Liver (tissue), 8 donors: ENCODE measurements at regions not wholly inside any gene's neighbourhood (a gene's known extent, or its start where the extent isn't known, plus 50 kb on each side); places are given as distances from the start of the nearest gene placed in this dataset.

Source experiments
- DNase-seq: peaks from one replicate; pipeline ENCODE4 v3.0.0-alpha.2; 2017; ENCODE audit warnings: low spot score
- H3K27ac ChIP-seq, 2 donors: one replicate each; pipeline ENCODE4 v1.7.0; 2013; ENCODE audit warnings: inconsistent platforms in 2 of 2, low read length in 2 of 2, control low read depth in 1 of 2, low read depth in 1 of 2, mild to moderate bottlenecking in 1 of 2
- H3K27me3 ChIP-seq, 4 donors: one replicate each; pipeline versions ENCODE4 v1.6.1 to v1.7.0; 2013; ENCODE audit warnings: low read length in 3 of 4, inconsistent platforms in 1 of 4, mild to moderate bottlenecking in 1 of 4, moderate library complexity in 1 of 4; ENCODE audit not compliant: control insufficient read depth in 4 of 4, insufficient read depth in 4 of 4
- H3K36me3 ChIP-seq, 4 donors: one replicate each; pipeline versions ENCODE4 v1.6.1 to v1.7.0; 2013; ENCODE audit warnings: low read length in 3 of 4, mild to moderate bottlenecking in 3 of 4, low read depth in 1 of 4, moderate library complexity in 1 of 4; ENCODE audit not compliant: control insufficient read depth in 4 of 4, insufficient read depth in 3 of 4
- H3K4me1 ChIP-seq, 4 donors: one replicate each; pipeline versions ENCODE4 v1.6.1 to v1.7.0; 2013; ENCODE audit warnings: low read length in 3 of 4, mild to moderate bottlenecking in 3 of 4, moderate library complexity in 1 of 4; ENCODE audit not compliant: control insufficient read depth in 4 of 4, insufficient read depth in 4 of 4
- H3K4me3 ChIP-seq, 3 donors: one replicate each; pipeline versions ENCODE4 v1.6.1 to v1.7.0; 2013; ENCODE audit warnings: low read length in 3 of 3, control low read depth in 1 of 3, low read depth in 1 of 3, mild to moderate bottlenecking in 1 of 3
- H3K9ac ChIP-seq, 2 donors: one replicate each; pipeline ENCODE4 v1.7.0; 2013; ENCODE audit warnings: low read length in 2 of 2, mild to moderate bottlenecking in 2 of 2, moderate library complexity in 2 of 2, control low read depth in 1 of 2, low read depth in 1 of 2
- H3K9me3 ChIP-seq, 4 donors: one replicate each; pipeline versions ENCODE4 v1.6.1 to v1.7.0; 2013; ENCODE audit warnings: low read length in 3 of 4; ENCODE audit not compliant: control insufficient read depth in 4 of 4
- EGR1 ChIP-seq, 2 donors: IDR thresholded peaks; 2 replicates each; pipeline ENCODE4 v1.6.1; 2016 to 2018; ENCODE audit warnings: antibody characterized with exemption in 2 of 2, low read depth in 2 of 2
- FOXA1 ChIP-seq: IDR thresholded peaks from 2 replicates; pipeline ENCODE4 v1.6.1; 2016; ENCODE audit warnings: antibody characterized with exemption
- FOXA2 ChIP-seq: IDR thresholded peaks from 2 replicates; pipeline ENCODE4 v1.6.1; 2016; ENCODE audit warnings: antibody characterized with exemption
- GABPA ChIP-seq, 2 donors: IDR thresholded peaks in 1 of 2; conservative IDR thresholded peaks in 1 of 2; 2 replicates each; pipeline ENCODE4 v1.6.1; 2016; ENCODE audit warnings: antibody characterized with exemption in 2 of 2, mild to moderate bottlenecking in 1 of 2, moderate library complexity in 1 of 2
- HNF4A ChIP-seq, 2 donors: conservative IDR thresholded peaks; 2 replicates each; pipeline ENCODE4 v1.6.1; 2016; ENCODE audit warnings: antibody characterized with exemption in 2 of 2, mild to moderate bottlenecking in 2 of 2
- HNF4G ChIP-seq: IDR thresholded peaks from 2 replicates; pipeline ENCODE4 v1.6.1; 2016; ENCODE audit warnings: antibody characterized with exemption
- JUND ChIP-seq, 2 donors: IDR thresholded peaks; 2 replicates each; pipeline ENCODE4 v1.6.1; 2016; ENCODE audit warnings: antibody characterized with exemption in 2 of 2
- NR2F2 ChIP-seq: IDR thresholded peaks from 2 replicates; pipeline ENCODE4 v1.6.1; 2016; ENCODE audit warnings: antibody characterized with exemption
- RAD21 ChIP-seq, 2 donors: IDR thresholded peaks; 2 replicates each; pipeline ENCODE4 v1.6.1; 2016; ENCODE audit warnings: antibody characterized with exemption in 2 of 2, mild to moderate bottlenecking in 2 of 2
- RXRA ChIP-seq, 2 donors: IDR thresholded peaks; 2 replicates each; pipeline ENCODE4 v1.6.1; 2017 to 2018; ENCODE audit warnings: antibody characterized with exemption in 2 of 2, mild to moderate bottlenecking in 1 of 2
- SP1 ChIP-seq: IDR thresholded peaks from 2 replicates; pipeline ENCODE4 v1.6.1; 2018; ENCODE audit warnings: antibody characterized with exemption, mild to moderate bottlenecking
- TAF1 ChIP-seq: conservative IDR thresholded peaks from 2 replicates; pipeline ENCODE4 v1.6.1; 2016; ENCODE audit warnings: antibody characterized with exemption, mild to moderate bottlenecking
- YY1 ChIP-seq: IDR thresholded peaks from 2 replicates; pipeline ENCODE4 v1.6.1; 2016; ENCODE audit warnings: antibody characterized with exemption, mild to moderate bottlenecking
- WGBS: extraction: QIAGEN DNeasy Blood & Tissue Kit; methylation state at CpG from one replicate; pipeline ENCODE4 v1.1.7; 2013; 5-methylcytosine and 5-hydroxymethylcytosine counted together
- TF ChIP-seq, protein P1 (sequence below): IDR thresholded peaks from 2 replicates; pipeline ENCODE4 v1.6.1; 2016; ENCODE audit warnings: antibody characterized with exemption
- TF ChIP-seq, protein P2 (sequence below): IDR thresholded peaks from 2 replicates; pipeline ENCODE4 v1.6.1; 2016; ENCODE audit warnings: antibody characterized with exemption
- TF ChIP-seq, protein P3 (sequence below): IDR thresholded peaks from 2 replicates; pipeline ENCODE4 v1.6.1; 2016; ENCODE audit warnings: antibody characterized with exemption, mild to moderate bottlenecking
- TF ChIP-seq, protein P4 (sequence below): IDR thresholded peaks from 2 replicates; pipeline ENCODE4 v1.6.1; 2016; ENCODE audit warnings: antibody characterized with exemption
- TF ChIP-seq, protein P5 (sequence below): fragments of 150-350 bp; IDR thresholded peaks from 2 replicates; pipeline ENCODE4 v1.5.1; 2017; ENCODE audit warnings: improper control_type of control experiment, low read depth, low read length; ENCODE audit not compliant: missing input control
- donor health status: healthy.
- donor health status: healthy.
- donor health status: healthy.
- donor health status: healthy.
- donor health status: healthy.

DNA sequence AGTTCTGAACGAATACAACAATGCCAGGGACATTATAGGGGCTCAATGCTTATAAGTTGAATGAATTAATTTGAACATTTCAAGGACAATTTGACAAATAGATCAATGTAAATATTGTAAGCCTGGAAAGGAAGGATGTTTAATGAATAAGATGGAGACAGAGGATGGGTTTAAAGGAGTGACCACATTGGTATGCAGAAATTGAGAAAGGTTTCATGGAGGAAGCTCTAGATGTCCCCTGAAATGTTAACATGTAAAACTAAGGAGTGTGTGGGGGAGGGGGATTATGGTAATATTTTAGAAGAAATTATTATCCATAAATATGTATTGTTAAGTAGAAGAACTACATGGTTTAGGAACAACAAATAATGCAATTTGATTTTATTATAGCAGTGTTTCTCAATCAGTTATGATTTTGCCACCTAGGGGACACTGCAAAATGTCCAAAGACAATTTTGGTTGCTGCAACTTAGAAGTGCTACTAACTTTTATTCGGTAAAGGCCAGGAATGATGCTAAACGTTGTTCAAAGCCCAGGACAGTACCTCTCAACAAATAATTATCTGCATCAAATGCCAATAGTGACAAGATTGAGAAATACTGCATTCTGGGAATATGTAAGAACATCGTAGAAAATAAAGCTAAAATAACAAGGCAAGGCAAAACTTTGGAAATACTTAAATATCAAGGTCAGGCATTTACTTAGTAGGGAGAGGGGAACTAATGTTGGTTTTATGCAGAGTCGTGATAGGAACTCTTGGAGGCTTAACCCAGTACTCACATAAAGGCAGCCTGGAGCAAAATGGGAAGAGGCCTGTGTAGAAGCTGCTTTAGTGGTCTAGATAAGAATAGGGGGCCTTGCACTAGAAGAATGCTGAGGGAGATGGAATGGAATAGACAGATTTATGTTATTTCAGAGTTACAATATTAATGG is 686.9 kb upstream of the CITED2 start:
- WGBS: 73% methylated on average over 5 of the region's 5 CpGs

DNA sequence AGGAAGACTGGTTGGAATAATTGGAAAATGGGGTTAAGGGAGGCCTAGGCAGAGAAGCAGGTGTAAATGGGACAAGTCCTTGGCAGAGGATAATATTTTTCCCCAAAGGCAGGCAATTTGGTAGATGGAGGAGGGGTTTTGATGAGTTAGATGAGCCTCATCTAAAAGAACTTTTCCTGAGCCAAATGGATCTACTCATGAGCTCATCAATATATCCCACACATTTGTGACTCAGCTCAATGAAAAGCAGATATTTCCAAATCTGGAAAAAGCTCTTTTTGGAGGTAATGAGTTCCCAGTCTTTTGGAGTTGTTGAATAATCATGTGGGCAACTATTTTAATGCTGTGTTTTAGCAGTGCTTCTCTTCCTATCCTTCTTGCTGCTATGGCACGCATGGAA is 685.5 kb upstream of the CITED2 start:
- TF ChIP-seq SP1: no peak
- TF ChIP-seq EGR1 (IDR thresholded peaks at IDR 0.05; ENCODE audit: low read depth in 2 of 2): no peak
- no peak for TF ChIP-seq NR2F2
- no peak for TF ChIP-seq RAD21 (IDR thresholded peaks at IDR 0.05)
- no peak for TF ChIP-seq FOXA1
- TF ChIP-seq, protein P1, sequence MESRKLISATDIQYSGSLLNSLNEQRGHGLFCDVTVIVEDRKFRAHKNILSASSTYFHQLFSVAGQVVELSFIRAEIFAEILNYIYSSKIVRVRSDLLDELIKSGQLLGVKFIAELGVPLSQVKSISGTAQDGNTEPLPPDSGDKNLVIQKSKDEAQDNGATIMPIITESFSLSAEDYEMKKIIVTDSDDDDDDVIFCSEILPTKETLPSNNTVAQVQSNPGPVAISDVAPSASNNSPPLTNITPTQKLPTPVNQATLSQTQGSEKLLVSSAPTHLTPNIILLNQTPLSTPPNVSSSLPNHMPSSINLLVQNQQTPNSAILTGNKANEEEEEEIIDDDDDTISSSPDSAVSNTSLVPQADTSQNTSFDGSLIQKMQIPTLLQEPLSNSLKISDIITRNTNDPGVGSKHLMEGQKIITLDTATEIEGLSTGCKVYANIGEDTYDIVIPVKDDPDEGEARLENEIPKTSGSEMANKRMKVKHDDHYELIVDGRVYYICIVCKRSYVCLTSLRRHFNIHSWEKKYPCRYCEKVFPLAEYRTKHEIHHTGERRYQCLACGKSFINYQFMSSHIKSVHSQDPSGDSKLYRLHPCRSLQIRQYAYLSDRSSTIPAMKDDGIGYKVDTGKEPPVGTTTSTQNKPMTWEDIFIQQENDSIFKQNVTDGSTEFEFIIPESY: no peak
- TF ChIP-seq, protein P2, sequence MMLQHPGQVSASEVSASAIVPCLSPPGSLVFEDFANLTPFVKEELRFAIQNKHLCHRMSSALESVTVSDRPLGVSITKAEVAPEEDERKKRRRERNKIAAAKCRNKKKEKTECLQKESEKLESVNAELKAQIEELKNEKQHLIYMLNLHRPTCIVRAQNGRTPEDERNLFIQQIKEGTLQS: no peak
- TF ChIP-seq YY1: no peak
- TF ChIP-seq JUND (IDR thresholded peaks at IDR 0.05): no peak
- no peak for TF ChIP-seq HNF4G
- no peak for TF ChIP-seq RXRA (IDR thresholded peaks at IDR 0.05)
- TF ChIP-seq, protein P3, sequence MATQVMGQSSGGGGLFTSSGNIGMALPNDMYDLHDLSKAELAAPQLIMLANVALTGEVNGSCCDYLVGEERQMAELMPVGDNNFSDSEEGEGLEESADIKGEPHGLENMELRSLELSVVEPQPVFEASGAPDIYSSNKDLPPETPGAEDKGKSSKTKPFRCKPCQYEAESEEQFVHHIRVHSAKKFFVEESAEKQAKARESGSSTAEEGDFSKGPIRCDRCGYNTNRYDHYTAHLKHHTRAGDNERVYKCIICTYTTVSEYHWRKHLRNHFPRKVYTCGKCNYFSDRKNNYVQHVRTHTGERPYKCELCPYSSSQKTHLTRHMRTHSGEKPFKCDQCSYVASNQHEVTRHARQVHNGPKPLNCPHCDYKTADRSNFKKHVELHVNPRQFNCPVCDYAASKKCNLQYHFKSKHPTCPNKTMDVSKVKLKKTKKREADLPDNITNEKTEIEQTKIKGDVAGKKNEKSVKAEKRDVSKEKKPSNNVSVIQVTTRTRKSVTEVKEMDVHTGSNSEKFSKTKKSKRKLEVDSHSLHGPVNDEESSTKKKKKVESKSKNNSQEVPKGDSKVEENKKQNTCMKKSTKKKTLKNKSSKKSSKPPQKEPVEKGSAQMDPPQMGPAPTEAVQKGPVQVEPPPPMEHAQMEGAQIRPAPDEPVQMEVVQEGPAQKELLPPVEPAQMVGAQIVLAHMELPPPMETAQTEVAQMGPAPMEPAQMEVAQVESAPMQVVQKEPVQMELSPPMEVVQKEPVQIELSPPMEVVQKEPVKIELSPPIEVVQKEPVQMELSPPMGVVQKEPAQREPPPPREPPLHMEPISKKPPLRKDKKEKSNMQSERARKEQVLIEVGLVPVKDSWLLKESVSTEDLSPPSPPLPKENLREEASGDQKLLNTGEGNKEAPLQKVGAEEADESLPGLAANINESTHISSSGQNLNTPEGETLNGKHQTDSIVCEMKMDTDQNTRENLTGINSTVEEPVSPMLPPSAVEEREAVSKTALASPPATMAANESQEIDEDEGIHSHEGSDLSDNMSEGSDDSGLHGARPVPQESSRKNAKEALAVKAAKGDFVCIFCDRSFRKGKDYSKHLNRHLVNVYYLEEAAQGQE: no peak
- no peak for TF ChIP-seq TAF1
- TF ChIP-seq, protein P4, sequence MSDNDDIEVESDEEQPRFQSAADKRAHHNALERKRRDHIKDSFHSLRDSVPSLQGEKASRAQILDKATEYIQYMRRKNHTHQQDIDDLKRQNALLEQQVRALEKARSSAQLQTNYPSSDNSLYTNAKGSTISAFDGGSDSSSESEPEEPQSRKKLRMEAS: no peak
- TF ChIP-seq, protein P5, sequence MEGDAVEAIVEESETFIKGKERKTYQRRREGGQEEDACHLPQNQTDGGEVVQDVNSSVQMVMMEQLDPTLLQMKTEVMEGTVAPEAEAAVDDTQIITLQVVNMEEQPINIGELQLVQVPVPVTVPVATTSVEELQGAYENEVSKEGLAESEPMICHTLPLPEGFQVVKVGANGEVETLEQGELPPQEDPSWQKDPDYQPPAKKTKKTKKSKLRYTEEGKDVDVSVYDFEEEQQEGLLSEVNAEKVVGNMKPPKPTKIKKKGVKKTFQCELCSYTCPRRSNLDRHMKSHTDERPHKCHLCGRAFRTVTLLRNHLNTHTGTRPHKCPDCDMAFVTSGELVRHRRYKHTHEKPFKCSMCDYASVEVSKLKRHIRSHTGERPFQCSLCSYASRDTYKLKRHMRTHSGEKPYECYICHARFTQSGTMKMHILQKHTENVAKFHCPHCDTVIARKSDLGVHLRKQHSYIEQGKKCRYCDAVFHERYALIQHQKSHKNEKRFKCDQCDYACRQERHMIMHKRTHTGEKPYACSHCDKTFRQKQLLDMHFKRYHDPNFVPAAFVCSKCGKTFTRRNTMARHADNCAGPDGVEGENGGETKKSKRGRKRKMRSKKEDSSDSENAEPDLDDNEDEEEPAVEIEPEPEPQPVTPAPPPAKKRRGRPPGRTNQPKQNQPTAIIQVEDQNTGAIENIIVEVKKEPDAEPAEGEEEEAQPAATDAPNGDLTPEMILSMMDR: no peak
- no peak for TF ChIP-seq GABPA (IDR thresholded peaks at IDR 0.05 in 1 of 2, conservative IDR thresholded peaks at IDR 0.05 in 1 of 2)
- Histone ChIP-seq H3K9ac (no peak overlapping the region), H3K36me3 (no peaks in the 10 kb centered on the region), H3K9me3 (no peaks in the 10 kb centered on the region), H3K4me1 (no peaks in the 10 kb centered on the region), H3K4me3 (no peak overlapping the region), H3K27ac (no peak overlapping the region), H3K27me3 (no peaks in the 10 kb centered on the region)
- no peak for DNase-seq
- WGBS: 98% methylated on average over 1 of the region's 1 CpG

More for the DNA sequence above, 686.9 kb upstream of the CITED2 start:
- no peak for TF ChIP-seq FOXA1
- no peak for TF ChIP-seq JUND (IDR thresholded peaks at IDR 0.05)
- TF ChIP-seq, protein P1: no peak
- TF ChIP-seq, protein P2: no peak
- no peak for TF ChIP-seq HNF4A (conservative IDR thresholded peaks at IDR 0.05)
- TF ChIP-seq FOXA2: no peak
- no peak for TF ChIP-seq NR2F2
- TF ChIP-seq HNF4G: no peak
- TF ChIP-seq, protein P4: no peak
- Histone ChIP-seq H3K9me3 (no peaks in the 10 kb centered on the region), H3K4me1 (no peaks in the 10 kb centered on the region), H3K27ac (no peak overlapping the region), H3K36me3 (no peaks in the 10 kb centered on the region), H3K27me3 (no peaks in the 10 kb centered on the region), H3K4me3 (no peak overlapping the region), H3K9ac (no peak overlapping the region)
- DNase-seq: no peak
